Keratinocyte (primary cell): ENCODE measurements at regions not wholly inside any gene's neighbourhood (a gene's known extent, or its start where the extent isn't known, plus 50 kb on each side); places are given as distances from the start of the nearest gene placed in this dataset.

Experiments
- DNase-seq: peaks from one replicate; pipeline ENCODE4 v3.0.0-alpha.2; 2011; ENCODE audit warnings: low read depth, missing footprints, low spot score
- FAIRE-seq: peaks from 2 replicates; lab custom pipeline; 2011; peaks lifted over from hg19 to GRCh38; lab: Jason Lieb, UNC
- H2AFZ ChIP-seq: 2 replicates; pipeline ENCODE4 v1.6.0; 2012; ENCODE audit warnings: low read length, control low read depth, inconsistent platforms; ENCODE audit not compliant: control insufficient read depth
- H3K27ac ChIP-seq: 2 replicates; pipeline ENCODE4 v1.5.1; 2011; ENCODE audit warnings: low read length; ENCODE audit not compliant: control insufficient read depth, insufficient read depth
- H3K27me3 ChIP-seq: 3 replicates; pipeline ENCODE4 v1.6.0; 2011; ENCODE audit warnings: low read length; ENCODE audit not compliant: control insufficient read depth, insufficient read depth; ENCODE audit errors: extremely low read depth
- H3K36me3 ChIP-seq, 2 experiments: 2 replicates in 1 of 2; 3 replicates in 1 of 2; pipeline ENCODE4 v1.5.1; 2011; ENCODE audit warnings: low read length in 2 of 2, mild to moderate bottlenecking in 1 of 2; ENCODE audit not compliant: control insufficient read depth in 2 of 2, insufficient read depth in 2 of 2; ENCODE audit errors: extremely low read depth in 1 of 2
- H3K4me1 ChIP-seq: 3 replicates; pipeline ENCODE4 v1.5.1; 2011; ENCODE audit warnings: low read length; ENCODE audit not compliant: control insufficient read depth, insufficient read depth; ENCODE audit errors: extremely low read depth
- H3K4me2 ChIP-seq: 3 replicates; pipeline ENCODE4 v1.6.0; 2011; ENCODE audit warnings: low read depth, low read length; ENCODE audit not compliant: control insufficient read depth, insufficient read depth; ENCODE audit errors: extremely low read depth
- H3K4me3 ChIP-seq, 3 experiments: fragments of 200-600 bp in 1 of 3; sonication (generic) in 1 of 3; 2 replicates in 2 of 3; 3 replicates in 1 of 3; pipeline ENCODE4 v1.5.1; 2011 to 2016; ENCODE audit warnings: low read length in 3 of 3, mild to moderate bottlenecking in 3 of 3, control low read depth in 2 of 3, inconsistent platforms in 1 of 3, low read depth in 1 of 3, mixed read lengths in 1 of 3, mixed run types in 1 of 3, moderate library complexity in 1 of 3; ENCODE audit not compliant: control insufficient read depth in 2 of 3, insufficient read depth in 2 of 3; ENCODE audit errors: extremely low read depth in 1 of 3
- H3K79me2 ChIP-seq: 2 replicates; pipeline ENCODE4 v1.6.0; 2012; ENCODE audit warnings: low read length; ENCODE audit not compliant: control insufficient read depth, insufficient read depth
- H3K9ac ChIP-seq: 3 replicates; pipeline ENCODE4 v1.6.0; 2011; ENCODE audit warnings: low read length; ENCODE audit not compliant: control insufficient read depth, insufficient read depth; ENCODE audit errors: extremely low read depth
- H3K9me1 ChIP-seq: 3 replicates; pipeline ENCODE4 v1.6.0; 2011; ENCODE audit warnings: low read length; ENCODE audit not compliant: control insufficient read depth, insufficient read depth; ENCODE audit errors: extremely low read depth
- H3K9me3 ChIP-seq: 2 replicates; pipeline ENCODE4 v1.5.1; 2012; ENCODE audit warnings: low read depth, low read length; ENCODE audit not compliant: control insufficient read depth
- H4K20me1 ChIP-seq: 3 replicates; pipeline ENCODE4 v1.6.0; 2011; ENCODE audit warnings: low read length; ENCODE audit not compliant: control insufficient read depth, insufficient read depth; ENCODE audit errors: extremely low read depth
- CTCF ChIP-seq, 3 experiments: IDR thresholded peaks in 1 of 3; conservative IDR thresholded peaks in 1 of 3; optimal IDR thresholded peaks in 1 of 3; 2 replicates in 2 of 3; 3 replicates in 1 of 3; pipeline versions ENCODE3 to v1.5.1; 2011; ENCODE audit warnings: low read length in 3 of 3, mild to moderate bottlenecking in 3 of 3, moderate library complexity in 2 of 3, control low read depth in 1 of 3, inconsistent platforms in 1 of 3; ENCODE audit not compliant: insufficient read depth in 2 of 3; ENCODE audit errors: extremely low read depth in 1 of 3
- EZH2 ChIP-seq: IDR thresholded peaks from one replicate; pipeline ENCODE4 v1.6.1; 2012; ENCODE audit warnings: inconsistent platforms, mild to moderate bottlenecking, low read length, moderate library complexity
- dilution Hi-C: fragments of 300-500 bp; cut with MboI; formaldehyde crosslinking; loops from one replicate; pipeline ENCODE4 v1.7.0; 2020; ENCODE audit warnings: low sequenced_read_pairs; ENCODE audit not compliant: extremely low pct_ligation_motif_present

DNA sequence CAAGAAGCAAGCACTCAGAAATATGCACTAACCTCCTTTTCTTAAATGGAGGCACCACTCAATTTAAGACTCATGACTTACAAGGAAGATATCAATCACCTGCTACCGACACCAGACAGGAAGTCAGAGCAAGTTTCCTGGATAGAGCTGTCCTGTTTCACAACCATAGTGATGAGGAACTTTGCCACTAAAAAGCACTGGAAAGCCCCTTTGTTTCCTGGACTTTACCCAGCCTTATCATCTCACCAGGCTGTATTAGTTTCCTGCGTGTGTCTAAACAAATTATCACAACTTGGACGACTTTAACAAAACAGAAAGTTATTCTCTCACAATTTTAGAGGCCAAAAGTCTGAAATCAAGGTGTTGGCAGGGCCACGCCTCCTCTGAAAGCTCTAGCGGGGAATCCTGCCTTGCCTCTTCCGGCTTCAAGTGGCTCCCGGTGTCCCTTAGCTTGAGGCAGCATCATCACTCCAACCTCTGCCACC lies 253.8 kb upstream of the STXBP5 start:
- no peaks in the 10 kb centered on the region for H3K36me3 ChIP-seq
- no peaks in the 10 kb centered on the region for H3K4me1 ChIP-seq
- H3K9ac ChIP-seq: no peak overlapping the region
- dilution Hi-C loops: no loop called here
- peak overlapping the region; percentile 52 for H2AFZ ChIP-seq
- H3K79me2 ChIP-seq: no peaks in the 10 kb centered on the region
- no peak overlapping the region for H3K27ac ChIP-seq
- no peaks in the 10 kb centered on the region for H3K27me3 ChIP-seq
- DNase-seq: no peak
- TF ChIP-seq CTCF (optimal IDR thresholded peaks at IDR 0.05 in 1 of 3, IDR thresholded peaks at IDR 0.05 in 1 of 3, conservative IDR thresholded peaks at IDR 0.05 in 1 of 3; ENCODE audit: extremely low read depth in 1 of 3, insufficient read depth in 2 of 3, low read length in 3 of 3) (no peak), EZH2 (no peak)
- no peaks in the 10 kb centered on the region for H3K9me3 ChIP-seq
- no peak overlapping the region for H3K4me2 ChIP-seq
- H4K20me1 ChIP-seq: no peaks in the 10 kb centered on the region
- no peak overlapping the region for H3K4me3 ChIP-seq
- FAIRE-seq: no peak
- no peaks in the 10 kb centered on the region for H3K9me1 ChIP-seq

DNA sequence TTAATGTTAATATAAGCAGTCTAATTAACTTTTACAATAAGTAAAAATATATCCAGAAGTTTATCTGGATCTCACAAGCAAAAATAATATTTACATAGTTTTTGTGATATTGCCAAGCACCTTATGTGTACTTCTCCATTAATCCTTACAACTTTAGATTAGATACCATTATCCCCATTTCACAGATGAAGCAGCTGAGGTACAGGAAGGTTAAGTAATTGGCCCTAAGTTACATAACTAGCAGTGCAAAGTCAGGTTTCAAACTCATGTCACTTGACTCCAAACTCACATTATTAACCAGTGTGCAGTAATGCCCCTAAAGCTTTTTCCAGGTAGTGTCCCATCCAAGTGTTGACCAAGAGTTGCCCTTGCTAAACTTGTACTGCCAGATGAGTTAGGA lies 248.6 kb upstream of the STXBP5 start:
- no peak for FAIRE-seq
- no peak overlapping the region for H3K4me3 ChIP-seq
- TF ChIP-seq CTCF (optimal IDR thresholded peaks at IDR 0.05 in 1 of 3, IDR thresholded peaks at IDR 0.05 in 1 of 3, conservative IDR thresholded peaks at IDR 0.05 in 1 of 3; ENCODE audit: extremely low read depth in 1 of 3, insufficient read depth in 2 of 3, low read length in 3 of 3) (no peak), EZH2 (no peak)
- no peak for DNase-seq
- no peaks in the 10 kb centered on the region for H3K27me3 ChIP-seq
- H3K4me2 ChIP-seq: no peak overlapping the region
- no peak overlapping the region for H2AFZ ChIP-seq
- dilution Hi-C loops: no loop called here
- no peaks in the 10 kb centered on the region for H3K4me1 ChIP-seq
- no peaks in the 10 kb centered on the region for H3K79me2 ChIP-seq
- no peaks in the 10 kb centered on the region for H3K9me1 ChIP-seq
- H3K9me3 ChIP-seq: no peaks in the 10 kb centered on the region
- no peak overlapping the region for H3K27ac ChIP-seq
- no peaks in the 10 kb centered on the region for H3K36me3 ChIP-seq
- H3K9ac ChIP-seq: no peak overlapping the region
- H4K20me1 ChIP-seq: no peaks in the 10 kb centered on the region
